A549 (cell line): ENCODE measurements at regions not wholly inside any gene's neighbourhood (a gene's known extent, or its start where the extent isn't known, plus 50 kb on each side); places are given as distances from the start of the nearest gene placed in this dataset.

ENCODE experiments used
- ATAC-seq, 2 experiments: fragments of 200-7000 bp in 1 of 2; fragments of >200 bp in 1 of 2; cut with Nextera tagmentation in 1 of 2; cut with Tn5 transposase in 1 of 2; 3 replicates each; pipeline versions ENCODE4 v1.8.0 to v1.9.1; 2018 to 2020; ENCODE audit warnings: mild to moderate bottlenecking in 1 of 2, moderate library complexity in 1 of 2
- CTCF ChIA-PET: fragments of 300-600 bp; sonication (Branson Sonifier 250); formaldehyde crosslinking; extraction: SDS; loops from one replicate; lab custom pipeline; 2021; ENCODE audit warnings: antibody characterized with exemption, inconsistent platforms; lab: Yijun Ruan, JAX
- POLR2A ChIA-PET: fragments of 350-600 bp; formaldehyde crosslinking; extraction: SDS; loops from one replicate; lab custom pipeline; 2021; ENCODE audit warnings: antibody characterized with exemption, inconsistent platforms; lab: Yijun Ruan, JAX
- DNase-seq, 2 experiments: peaks; one replicate each; pipeline versions ENCODE4 v3.0.0 to v3.0.0-alpha.2; 2011 to 2016; ENCODE audit warnings: low read depth in 1 of 2, low spot score in 1 of 2
- FAIRE-seq: peaks from 2 replicates; lab custom pipeline; 2011; peaks lifted over from hg19 to GRCh38; lab: Jason Lieb, UNC
- H3K27ac ChIP-seq, 2 experiments: fragments of >200 bp; sonication (Bioruptor Twin); formaldehyde crosslinking; 3 replicates each; pipeline ENCODE4 v1.5.1; 2016 to 2017
- H3K4me1 ChIP-seq: fragments of >200 bp; sonication (Bioruptor Twin); formaldehyde crosslinking; 3 replicates; pipeline ENCODE4 v1.6.1; 2016
- H3K4me2 ChIP-seq: fragments of >200 bp; sonication (Bioruptor Twin); formaldehyde crosslinking; 3 replicates; pipeline ENCODE4 v1.6.1; 2016
- H3K4me3 ChIP-seq: fragments of >200 bp; sonication (Bioruptor Twin); formaldehyde crosslinking; 3 replicates; pipeline ENCODE4 v1.5.1; 2016
- H3K9me3 ChIP-seq: fragments of >200 bp; sonication (Bioruptor Twin); formaldehyde crosslinking; 3 replicates; pipeline ENCODE4 v1.6.1; 2016
- CBX2 ChIP-seq: fragments of 200-600 bp; sonication (generic); IDR thresholded peaks from 2 replicates; pipeline ENCODE4 v1.6.1; 2016; ENCODE audit warnings: low read depth, mild to moderate bottlenecking, borderline replicate concordance
- CEBPB ChIP-seq, 2 experiments: fragments of >200 bp in 1 of 2; sonication (Bioruptor Twin) in 1 of 2; formaldehyde crosslinking in 1 of 2; IDR thresholded peaks; 2 replicates each; pipeline ENCODE4 v1.6.1; 2012 to 2016
- CHD4 ChIP-seq: fragments of 200-600 bp; sonication (generic); IDR thresholded peaks from 2 replicates; pipeline ENCODE4 v1.6.1; 2016; ENCODE audit warnings: antibody characterized with exemption, mild to moderate bottlenecking, borderline replicate concordance
- ESRRA ChIP-seq: fragments of 150-350 bp; IDR thresholded peaks from 2 replicates; pipeline ENCODE4 v1.6.1; 2014; ENCODE audit warnings: mild to moderate bottlenecking, low read length, borderline replicate concordance
- FOSL2 ChIP-seq, 2 experiments: fragments of 450-650 bp in 1 of 2; fragments of >200 bp in 1 of 2; sonication (Bioruptor Twin) in 1 of 2; formaldehyde crosslinking; IDR thresholded peaks; 2 replicates each; pipeline versions ENCODE4 v1.5.0 to v1.6.1; 2016 to 2020; ENCODE audit warnings: mild to moderate bottlenecking in 1 of 2, moderate library complexity in 1 of 2
- FOXS1 ChIP-seq: fragments of 250-450 bp; sonication (Bioruptor Pico); IDR thresholded peaks from 2 replicates; pipeline ENCODE4 v1.5.0; 2020; ENCODE audit warnings: mild to moderate bottlenecking, moderate library complexity
- HEYL ChIP-seq: fragments of 250-450 bp; sonication (Bioruptor Pico); IDR thresholded peaks from 2 replicates; pipeline ENCODE4 v1.8.0; 2021; ENCODE audit warnings: mild to moderate bottlenecking, moderate library complexity
- HOXA7 ChIP-seq: fragments of 250-450 bp; sonication (Bioruptor Pico); IDR thresholded peaks from 2 replicates; pipeline ENCODE4 v1.5.0; 2020; ENCODE audit warnings: mild to moderate bottlenecking, moderate library complexity
- HOXB13 ChIP-seq: fragments of 250-450 bp; sonication (Bioruptor Pico); IDR thresholded peaks from 2 replicates; pipeline ENCODE4 v1.5.0; 2020; ENCODE audit warnings: low read depth, mild to moderate bottlenecking, moderate library complexity
- JUN ChIP-seq, 2 experiments: fragments of >200 bp; sonication (Bioruptor Twin); formaldehyde crosslinking; IDR thresholded peaks; 2 replicates in 1 of 2; 3 replicates in 1 of 2; pipeline ENCODE4 v1.6.1; 2016 to 2017
- KDM1A ChIP-seq: fragments of 200-600 bp; sonication (generic); IDR thresholded peaks from 2 replicates; pipeline ENCODE4 v1.6.1; 2016; ENCODE audit warnings: low read depth, mild to moderate bottlenecking
- KDM5A ChIP-seq: fragments of 200-600 bp; sonication (generic); IDR thresholded peaks from 2 replicates; pipeline ENCODE4 v1.6.1; 2016; ENCODE audit warnings: antibody characterized with exemption, mild to moderate bottlenecking
- MAFK ChIP-seq: fragments of 450-650 bp; IDR thresholded peaks from 2 replicates; pipeline ENCODE4 v1.6.1; 2014; ENCODE audit not compliant: partially characterized antibody
- MAZ ChIP-seq: fragments of 150-350 bp; IDR thresholded peaks from 2 replicates; pipeline ENCODE4 v1.6.1; 2014; ENCODE audit warnings: antibody characterized with exemption, low read depth, low read length, borderline replicate concordance
- NFE2L2 ChIP-seq: fragments of 150-350 bp; conservative IDR thresholded peaks from 2 replicates; pipeline ENCODE4 v1.6.1; 2014; ENCODE audit warnings: low read length
- PHF8 ChIP-seq: fragments of 200-600 bp; sonication (generic); IDR thresholded peaks from 2 replicates; pipeline ENCODE4 v1.6.1; 2016; ENCODE audit warnings: low read depth, mild to moderate bottlenecking, antibody characterized with exemption, moderate library complexity, borderline replicate concordance
- RAD21 ChIP-seq, 2 experiments: fragments of >200 bp in 1 of 2; sonication (Bioruptor Twin) in 1 of 2; formaldehyde crosslinking in 1 of 2; IDR thresholded peaks in 1 of 2; conservative IDR thresholded peaks in 1 of 2; 2 replicates in 1 of 2; 3 replicates in 1 of 2; pipeline ENCODE4 v1.6.1; 2012 to 2018; ENCODE audit warnings: inconsistent platforms in 1 of 2
- RNF2 ChIP-seq: fragments of 200-600 bp; sonication (generic); IDR thresholded peaks from 2 replicates; pipeline ENCODE4 v1.6.1; 2016; ENCODE audit warnings: low read depth, mild to moderate bottlenecking, antibody characterized with exemption, moderate library complexity, borderline replicate concordance
- SMC3 ChIP-seq: fragments of >200 bp; sonication (Bioruptor Twin); formaldehyde crosslinking; IDR thresholded peaks from 3 replicates; pipeline ENCODE4 v1.6.1; 2018; ENCODE audit warnings: inconsistent platforms
- SREBF2 ChIP-seq: fragments of 450-650 bp; IDR thresholded peaks from 2 replicates; pipeline ENCODE4 v1.6.1; 2014; ENCODE audit warnings: mild to moderate bottlenecking, moderate library complexity
- ZC3H11A ChIP-seq: fragments of 450-650 bp; IDR thresholded peaks from 2 replicates; pipeline ENCODE4 v1.6.1; 2014; ENCODE audit warnings: antibody characterized with exemption, mild to moderate bottlenecking
- ZFP36 ChIP-seq: fragments of 450-650 bp; IDR thresholded peaks from 2 replicates; pipeline ENCODE4 v1.6.1; 2014; ENCODE audit warnings: borderline replicate concordance; ENCODE audit not compliant: partially characterized antibody
- ZNF302 ChIP-seq: fragments of 250-450 bp; sonication (Bioruptor Pico); IDR thresholded peaks from 2 replicates; pipeline ENCODE4 v1.9.0; 2021; ENCODE audit warnings: inconsistent platforms, mild to moderate bottlenecking, moderate library complexity
- WGBS: methylation state at CpG from one replicate; pipeline ENCODE4 v1.1.6; 2017; ENCODE audit errors: missing lambda C conversion rate; 5-methylcytosine and 5-hydroxymethylcytosine counted together
- TF ChIP-seq, protein P1 (sequence below): fragments of >200 bp; sonication (Bioruptor Twin); formaldehyde crosslinking; IDR thresholded peaks from 3 replicates; pipeline ENCODE4 v1.6.1; 2016
- TF ChIP-seq, protein P2 (sequence below): IDR thresholded peaks from 2 replicates; pipeline ENCODE4 v1.6.1; 2012
- TF ChIP-seq, protein P3 (sequence below): fragments of 200-600 bp; sonication (generic); IDR thresholded peaks from 2 replicates; pipeline ENCODE4 v1.6.1; 2016; ENCODE audit warnings: antibody characterized with exemption, mild to moderate bottlenecking, moderate library complexity
- TF ChIP-seq, protein P4 (sequence below): fragments of >200 bp; sonication (Bioruptor Twin); formaldehyde crosslinking; IDR thresholded peaks from 3 replicates; pipeline ENCODE4 v1.5.1; 2016
- TF ChIP-seq, protein P5 (sequence below): fragments of 250-450 bp; sonication (Bioruptor Pico); IDR thresholded peaks from 2 replicates; pipeline ENCODE4 v1.5.0; 2021; ENCODE audit warnings: mild to moderate bottlenecking, moderate library complexity, borderline replicate concordance

DNA sequence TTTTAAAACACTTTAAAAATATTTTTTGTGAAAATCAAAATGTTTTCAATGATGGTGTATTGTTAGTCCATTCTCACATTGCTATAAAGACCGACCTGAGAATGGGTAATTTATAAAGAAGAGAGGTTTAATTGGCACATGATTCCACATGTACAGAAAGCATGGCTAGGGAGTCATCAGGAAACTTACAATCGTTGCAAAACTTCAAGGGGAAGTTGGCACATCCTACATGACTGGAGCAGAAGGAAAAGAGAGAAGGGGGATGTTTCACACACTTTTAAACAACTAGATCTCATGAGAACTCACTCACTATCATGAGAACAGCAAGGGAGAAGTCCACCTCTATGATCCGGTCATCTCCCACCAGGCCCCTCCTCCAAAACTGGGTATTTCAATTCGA, 110.7 kb downstream of the TMEM47 start:
- H3K4me2 ChIP-seq: no peak overlapping the region
- no peak for FAIRE-seq
- no peaks in the 10 kb centered on the region for H3K4me1 ChIP-seq
- POLR2A ChIA-PET: no interaction called here
- H3K9me3 ChIP-seq: no peaks in the 10 kb centered on the region
- H3K27ac ChIP-seq: no peak overlapping the region
- 2% methylated on average over 4 of the region's 4 CpGs for WGBS
- no peak overlapping the region for H3K4me3 ChIP-seq
- no peak for TF ChIP-seq CEBPB (IDR thresholded peaks at IDR 0.05)
- TF ChIP-seq RAD21 (conservative IDR thresholded peaks at IDR 0.05 in 1 of 2, IDR thresholded peaks at IDR 0.05 in 1 of 2): no peak
- no peak for TF ChIP-seq FOSL2 (IDR thresholded peaks at IDR 0.05)
- TF ChIP-seq FOSL2 (CRISPR knock-in tag; IDR thresholded peaks at IDR 0.05): no peak
- no peak for TF ChIP-seq ZC3H11A
- TF ChIP-seq KDM1A: no peak
- TF ChIP-seq HOXA7 (CRISPR knock-in tag): no peak
- TF ChIP-seq, protein P1, sequence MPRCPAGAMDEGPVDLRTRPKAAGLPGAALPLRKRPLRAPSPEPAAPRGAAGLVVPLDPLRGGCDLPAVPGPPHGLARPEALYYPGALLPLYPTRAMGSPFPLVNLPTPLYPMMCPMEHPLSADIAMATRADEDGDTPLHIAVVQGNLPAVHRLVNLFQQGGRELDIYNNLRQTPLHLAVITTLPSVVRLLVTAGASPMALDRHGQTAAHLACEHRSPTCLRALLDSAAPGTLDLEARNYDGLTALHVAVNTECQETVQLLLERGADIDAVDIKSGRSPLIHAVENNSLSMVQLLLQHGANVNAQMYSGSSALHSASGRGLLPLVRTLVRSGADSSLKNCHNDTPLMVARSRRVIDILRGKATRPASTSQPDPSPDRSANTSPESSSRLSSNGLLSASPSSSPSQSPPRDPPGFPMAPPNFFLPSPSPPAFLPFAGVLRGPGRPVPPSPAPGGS: no peak
- no peak for TF ChIP-seq CHD4
- TF ChIP-seq SREBF2: no peak
- no peak for TF ChIP-seq KDM5A
- TF ChIP-seq, protein P2, sequence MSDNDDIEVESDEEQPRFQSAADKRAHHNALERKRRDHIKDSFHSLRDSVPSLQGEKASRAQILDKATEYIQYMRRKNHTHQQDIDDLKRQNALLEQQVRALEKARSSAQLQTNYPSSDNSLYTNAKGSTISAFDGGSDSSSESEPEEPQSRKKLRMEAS: no peak
- no peak for TF ChIP-seq SMC3
- no peak for TF ChIP-seq NFE2L2
- no peak for TF ChIP-seq JUN (IDR thresholded peaks at IDR 0.05)
- TF ChIP-seq, protein P3, sequence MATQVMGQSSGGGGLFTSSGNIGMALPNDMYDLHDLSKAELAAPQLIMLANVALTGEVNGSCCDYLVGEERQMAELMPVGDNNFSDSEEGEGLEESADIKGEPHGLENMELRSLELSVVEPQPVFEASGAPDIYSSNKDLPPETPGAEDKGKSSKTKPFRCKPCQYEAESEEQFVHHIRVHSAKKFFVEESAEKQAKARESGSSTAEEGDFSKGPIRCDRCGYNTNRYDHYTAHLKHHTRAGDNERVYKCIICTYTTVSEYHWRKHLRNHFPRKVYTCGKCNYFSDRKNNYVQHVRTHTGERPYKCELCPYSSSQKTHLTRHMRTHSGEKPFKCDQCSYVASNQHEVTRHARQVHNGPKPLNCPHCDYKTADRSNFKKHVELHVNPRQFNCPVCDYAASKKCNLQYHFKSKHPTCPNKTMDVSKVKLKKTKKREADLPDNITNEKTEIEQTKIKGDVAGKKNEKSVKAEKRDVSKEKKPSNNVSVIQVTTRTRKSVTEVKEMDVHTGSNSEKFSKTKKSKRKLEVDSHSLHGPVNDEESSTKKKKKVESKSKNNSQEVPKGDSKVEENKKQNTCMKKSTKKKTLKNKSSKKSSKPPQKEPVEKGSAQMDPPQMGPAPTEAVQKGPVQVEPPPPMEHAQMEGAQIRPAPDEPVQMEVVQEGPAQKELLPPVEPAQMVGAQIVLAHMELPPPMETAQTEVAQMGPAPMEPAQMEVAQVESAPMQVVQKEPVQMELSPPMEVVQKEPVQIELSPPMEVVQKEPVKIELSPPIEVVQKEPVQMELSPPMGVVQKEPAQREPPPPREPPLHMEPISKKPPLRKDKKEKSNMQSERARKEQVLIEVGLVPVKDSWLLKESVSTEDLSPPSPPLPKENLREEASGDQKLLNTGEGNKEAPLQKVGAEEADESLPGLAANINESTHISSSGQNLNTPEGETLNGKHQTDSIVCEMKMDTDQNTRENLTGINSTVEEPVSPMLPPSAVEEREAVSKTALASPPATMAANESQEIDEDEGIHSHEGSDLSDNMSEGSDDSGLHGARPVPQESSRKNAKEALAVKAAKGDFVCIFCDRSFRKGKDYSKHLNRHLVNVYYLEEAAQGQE: no peak
- no peak for TF ChIP-seq FOXS1 (CRISPR knock-in tag)
- TF ChIP-seq ZNF302 (CRISPR knock-in tag): no peak
- TF ChIP-seq, all 56 proteins: peak for 0
- DNase-seq: no peak
- no peak for ATAC-seq
- CTCF ChIA-PET: no interaction called here

DNA sequence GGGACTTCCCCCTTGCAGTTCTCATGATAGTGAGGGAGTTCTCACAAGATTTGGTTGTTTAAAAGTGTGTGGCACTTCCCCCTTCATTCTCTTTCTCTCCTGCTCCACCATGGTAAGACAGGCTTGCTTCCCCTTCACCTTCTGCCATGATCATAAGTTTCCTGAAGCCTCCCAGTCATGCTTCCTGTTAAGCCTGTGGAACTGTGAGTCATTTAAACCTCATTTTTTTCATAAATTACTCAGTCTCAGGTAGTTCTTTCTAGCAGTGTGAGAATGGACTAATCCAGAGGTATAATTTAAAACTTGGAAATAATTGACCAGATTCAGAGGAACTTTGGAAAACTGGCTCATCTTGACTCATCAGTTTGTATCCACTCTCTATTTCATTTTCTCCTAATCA, 129.0 kb downstream of the TMEM47 start:
- H3K9me3 ChIP-seq: no peaks in the 10 kb centered on the region
- no peaks in the 10 kb centered on the region for H3K4me1 ChIP-seq
- no peak overlapping the region for H3K27ac ChIP-seq
- ChIA-PET POLR2A (no interaction called here), CTCF (no interaction called here)
- no peak for DNase-seq
- ATAC-seq: no peak
- H3K4me2 ChIP-seq: no peak overlapping the region
- no peak overlapping the region for H3K4me3 ChIP-seq
- peak; percentile 92 for FAIRE-seq
- TF ChIP-seq RAD21 (conservative IDR thresholded peaks at IDR 0.05 in 1 of 2, IDR thresholded peaks at IDR 0.05 in 1 of 2) (no peak), MAFK (no peak), ESRRA (no peak), NFE2L2 (no peak), MAZ (no peak), PHF8 (no peak), ZFP36 (no peak), HEYL (CRISPR knock-in tag) (no peak), KDM5A (no peak), CBX2 (no peak), RNF2 (no peak), HOXB13 (CRISPR knock-in tag) (no peak)
- TF ChIP-seq, protein P2: no peak
- TF ChIP-seq, protein P4, sequence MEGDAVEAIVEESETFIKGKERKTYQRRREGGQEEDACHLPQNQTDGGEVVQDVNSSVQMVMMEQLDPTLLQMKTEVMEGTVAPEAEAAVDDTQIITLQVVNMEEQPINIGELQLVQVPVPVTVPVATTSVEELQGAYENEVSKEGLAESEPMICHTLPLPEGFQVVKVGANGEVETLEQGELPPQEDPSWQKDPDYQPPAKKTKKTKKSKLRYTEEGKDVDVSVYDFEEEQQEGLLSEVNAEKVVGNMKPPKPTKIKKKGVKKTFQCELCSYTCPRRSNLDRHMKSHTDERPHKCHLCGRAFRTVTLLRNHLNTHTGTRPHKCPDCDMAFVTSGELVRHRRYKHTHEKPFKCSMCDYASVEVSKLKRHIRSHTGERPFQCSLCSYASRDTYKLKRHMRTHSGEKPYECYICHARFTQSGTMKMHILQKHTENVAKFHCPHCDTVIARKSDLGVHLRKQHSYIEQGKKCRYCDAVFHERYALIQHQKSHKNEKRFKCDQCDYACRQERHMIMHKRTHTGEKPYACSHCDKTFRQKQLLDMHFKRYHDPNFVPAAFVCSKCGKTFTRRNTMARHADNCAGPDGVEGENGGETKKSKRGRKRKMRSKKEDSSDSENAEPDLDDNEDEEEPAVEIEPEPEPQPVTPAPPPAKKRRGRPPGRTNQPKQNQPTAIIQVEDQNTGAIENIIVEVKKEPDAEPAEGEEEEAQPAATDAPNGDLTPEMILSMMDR: no peak
- TF ChIP-seq, protein P5, sequence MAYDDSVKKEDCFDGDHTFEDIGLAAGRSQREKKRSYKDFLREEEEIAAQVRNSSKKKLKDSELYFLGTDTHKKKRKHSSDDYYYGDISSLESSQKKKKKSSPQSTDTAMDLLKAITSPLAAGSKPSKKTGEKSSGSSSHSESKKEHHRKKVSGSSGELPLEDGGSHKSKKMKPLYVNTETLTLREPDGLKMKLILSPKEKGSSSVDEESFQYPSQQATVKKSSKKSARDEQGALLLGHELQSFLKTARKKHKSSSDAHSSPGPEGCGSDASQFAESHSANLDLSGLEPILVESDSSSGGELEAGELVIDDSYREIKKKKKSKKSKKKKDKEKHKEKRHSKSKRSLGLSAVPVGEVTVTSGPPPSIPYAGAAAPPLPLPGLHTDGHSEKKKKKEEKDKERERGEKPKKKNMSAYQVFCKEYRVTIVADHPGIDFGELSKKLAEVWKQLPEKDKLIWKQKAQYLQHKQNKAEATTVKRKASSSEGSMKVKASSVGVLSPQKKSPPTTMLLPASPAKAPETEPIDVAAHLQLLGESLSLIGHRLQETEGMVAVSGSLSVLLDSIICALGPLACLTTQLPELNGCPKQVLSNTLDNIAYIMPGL (CRISPR knock-in tag): no peak
